ENCODE measurements at regions not wholly inside any gene's neighbourhood (a gene's known extent, or its start where the extent isn't known, plus 50 kb on each side); places are given as distances from the start of the nearest gene placed in this dataset.

DNA sequence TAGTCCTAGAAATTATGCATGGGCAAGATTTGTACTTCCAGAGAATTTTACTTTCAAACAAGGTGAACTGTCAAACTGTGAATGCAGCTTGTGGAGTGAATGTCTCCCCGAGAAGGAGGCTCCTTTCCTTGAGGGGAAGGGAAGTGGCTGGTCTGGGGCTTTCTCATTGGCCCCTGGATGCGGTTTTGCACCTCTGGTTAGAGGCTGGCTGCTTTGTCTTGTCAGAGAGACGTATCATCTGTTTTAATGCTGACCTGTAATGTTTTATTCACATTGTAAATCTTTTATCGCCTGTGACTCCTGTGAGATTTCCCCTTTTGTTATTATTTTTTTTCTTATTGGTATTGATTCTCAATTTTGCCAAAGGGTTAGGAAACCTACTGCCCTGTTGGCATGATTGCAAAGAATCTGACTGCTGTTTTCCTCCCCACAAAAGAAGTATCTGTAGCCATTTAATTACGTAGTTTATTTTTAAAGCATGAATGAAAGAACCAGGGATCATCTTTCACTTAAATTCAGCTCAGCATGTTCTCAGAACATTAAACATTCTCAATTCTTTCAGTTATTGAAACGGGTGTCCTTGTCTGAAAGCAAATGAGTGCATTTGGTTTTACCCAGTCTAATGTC lies 238.3 kb upstream of the NFE2L3 start:
- FAIRE-seq (no peak), DNase-seq (ENCODE audit: low read depth, low spot score) (no peak)
- Histone ChIP-seq H3K4me1 (ENCODE audit: control insufficient read depth, extremely low read depth, insufficient read depth, low read length) (no peaks in the 10 kb centered on the region), H3K79me2 (ENCODE audit: control insufficient read depth, insufficient read depth, low read length) (no peaks in the 10 kb centered on the region), H3K27me3 (ENCODE audit: control insufficient read depth in 2 of 2, insufficient read depth in 2 of 2, low read length in 2 of 2) (peaks cover 2 to 9% of the 10 kb centered on the region in 2 experiments), H3K9me1 (replicated peaks; ENCODE audit: control insufficient read depth, extremely low read depth, insufficient read depth, low read length) (no peaks in the 10 kb centered on the region), H2AFZ (ENCODE audit: low read depth, low read length) (no peak overlapping the region), H3K4me3 (replicated peaks in 1 of 3; ENCODE audit: insufficient read depth in 1 of 3, low read depth in 1 of 3, low read length in 3 of 3) (no peak overlapping the region), H3K9ac (replicated peaks; ENCODE audit: extremely low read depth, insufficient read depth, low read length) (no peak overlapping the region), H3K36me3 (ENCODE audit: control insufficient read depth in 2 of 2, extremely low read depth in 1 of 2, insufficient read depth in 2 of 2, low read length in 2 of 2) (no peaks in the 10 kb centered on the region), H3K27ac (ENCODE audit: insufficient read depth, low read depth, low read length) (no peak overlapping the region), H3K9me3 (replicated peaks; ENCODE audit: control insufficient read depth, insufficient read depth, low read length) (no peaks in the 10 kb centered on the region), H4K20me1 (replicated peaks; ENCODE audit: control insufficient read depth, extremely low read depth, insufficient read depth, low read length) (no peaks in the 10 kb centered on the region), H3K4me2 (ENCODE audit: insufficient read depth, low read length) (no peak overlapping the region)
- dilution Hi-C loops (cut with MboI; ENCODE audit: extremely low pct_ligation_motif_present, low sequenced_read_pairs) (no loop called here), intact Hi-C loops (cut with micrococcal nuclease) (no loop called here)
- POLR2A ChIA-PET, result no interaction called here
- BruUV-seq (replicated peaks), result no TSS peak
- CTCF ChIA-PET, result no interaction called here
- TF ChIP-seq GATA2 (IDR thresholded peaks at IDR 0.05; ENCODE audit: insufficient read depth, insufficient read length, low read depth, low read length) (no peak), POLR2AphosphoS5 (IDR thresholded peaks at IDR 0.05; ENCODE audit: insufficient read depth, low read depth, low read length) (no peak), JUN (IDR thresholded peaks at IDR 0.05; ENCODE audit: borderline replicate concordance, insufficient read depth, insufficient read length, low read depth) (no peak), EZH2 (IDR thresholded peaks at IDR 0.05; ENCODE audit: borderline replicate concordance, low read depth, low read length, severe bottlenecking) (no peak), FOS (IDR thresholded peaks at IDR 0.05; ENCODE audit: borderline replicate concordance, insufficient read depth, low read length) (no peak), MYC (IDR thresholded peaks at IDR 0.05; ENCODE audit: low read depth, low read length) (no peak)
- TF ChIP-seq, protein P1, sequence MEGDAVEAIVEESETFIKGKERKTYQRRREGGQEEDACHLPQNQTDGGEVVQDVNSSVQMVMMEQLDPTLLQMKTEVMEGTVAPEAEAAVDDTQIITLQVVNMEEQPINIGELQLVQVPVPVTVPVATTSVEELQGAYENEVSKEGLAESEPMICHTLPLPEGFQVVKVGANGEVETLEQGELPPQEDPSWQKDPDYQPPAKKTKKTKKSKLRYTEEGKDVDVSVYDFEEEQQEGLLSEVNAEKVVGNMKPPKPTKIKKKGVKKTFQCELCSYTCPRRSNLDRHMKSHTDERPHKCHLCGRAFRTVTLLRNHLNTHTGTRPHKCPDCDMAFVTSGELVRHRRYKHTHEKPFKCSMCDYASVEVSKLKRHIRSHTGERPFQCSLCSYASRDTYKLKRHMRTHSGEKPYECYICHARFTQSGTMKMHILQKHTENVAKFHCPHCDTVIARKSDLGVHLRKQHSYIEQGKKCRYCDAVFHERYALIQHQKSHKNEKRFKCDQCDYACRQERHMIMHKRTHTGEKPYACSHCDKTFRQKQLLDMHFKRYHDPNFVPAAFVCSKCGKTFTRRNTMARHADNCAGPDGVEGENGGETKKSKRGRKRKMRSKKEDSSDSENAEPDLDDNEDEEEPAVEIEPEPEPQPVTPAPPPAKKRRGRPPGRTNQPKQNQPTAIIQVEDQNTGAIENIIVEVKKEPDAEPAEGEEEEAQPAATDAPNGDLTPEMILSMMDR (IDR thresholded peaks at IDR 0.05; ENCODE audit: extremely low read depth in 1 of 2, insufficient read depth in 1 of 2, low read depth in 1 of 2, low read length in 2 of 2), result no peak
- TF ChIP-seq, protein P2, sequence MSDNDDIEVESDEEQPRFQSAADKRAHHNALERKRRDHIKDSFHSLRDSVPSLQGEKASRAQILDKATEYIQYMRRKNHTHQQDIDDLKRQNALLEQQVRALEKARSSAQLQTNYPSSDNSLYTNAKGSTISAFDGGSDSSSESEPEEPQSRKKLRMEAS (IDR thresholded peaks at IDR 0.05; ENCODE audit: insufficient read depth, insufficient read length), result no peak
